ENCODE measurements at regions not wholly inside any gene's neighbourhood (a gene's known extent, or its start where the extent isn't known, plus 50 kb on each side); places are given as distances from the start of the nearest gene placed in this dataset.
A peak's percentile ranks its signal among the peaks of the same experiment; 100 is the strongest.
"Not testable (repeated sequence)": the region's sequence is repeated elsewhere in the genome, so short reads cannot be mapped to it uniquely, and the experiment has no call there.

- no peak overlapping the region for H3K4me3 ChIP-seq
- H3K27ac ChIP-seq = no peak overlapping the region
- no peaks in the 10 kb centered on the region for H3K9me3 ChIP-seq
- no peak overlapping the region for H3K4me2 ChIP-seq
- ATAC-seq = no peak
- 71% methylated on average over 6 of the region's 6 CpGs for WGBS (ENCODE audit: missing lambda C conversion rate)
- no peaks in the 10 kb centered on the region for H3K4me1 ChIP-seq
- TF ChIP-seq RFX5 (IDR thresholded peaks at IDR 0.05) = no peak
- TF ChIP-seq FOSB (CRISPR knock-in tag; IDR thresholded peaks at IDR 0.05) = no peak
- TF ChIP-seq JUNB (IDR thresholded peaks at IDR 0.05) = no peak
- TF ChIP-seq ZSCAN20 (CRISPR knock-in tag; IDR thresholded peaks at IDR 0.05) = no peak
- no peak for TF ChIP-seq NFE2L2 (conservative IDR thresholded peaks at IDR 0.05; ENCODE audit: low read length)
- TF ChIP-seq HOXB5 (CRISPR knock-in tag; IDR thresholded peaks at IDR 0.05) = no peak
- no peak for TF ChIP-seq HDAC2 (IDR thresholded peaks at IDR 0.05)
- TF ChIP-seq HMGXB4 (CRISPR knock-in tag; IDR thresholded peaks at IDR 0.05; ENCODE audit: borderline replicate concordance) = no peak
- peak; percentile 36 to 44; a peak in 2 of 4 replicates for TF ChIP-seq CEBPB (IDR thresholded peaks at IDR 0.05)
- ChIA-PET POLR2A (no interaction called here), CTCF (no interaction called here)
- FAIRE-seq = no peak
- no peak for DNase-seq (ENCODE audit: low read depth in 1 of 2, low spot score in 1 of 2)
Measured at GRCh38 chr4:120261117-120261516, 194.5 kb upstream of the MAD2L1 start.

GRCh38 chr4:120256112-120256775, 189.6 kb upstream of the MAD2L1 start:
- FAIRE-seq = not testable (repeated sequence)

GRCh38 chr4:120238277-120238973, 171.8 kb upstream of the MAD2L1 start:
- Histone ChIP-seq H3K9me3 (no peaks in the 10 kb centered on the region), H3K4me3 (no peak overlapping the region), H3K4me2 (no peak overlapping the region), H3K27ac (no peak overlapping the region), H3K4me1 (no peaks in the 10 kb centered on the region)
- ChIA-PET POLR2A (no interaction called here), CTCF (no interaction called here)
- TF ChIP-seq RAD21 (conservative IDR thresholded peaks at IDR 0.05 in 1 of 2, IDR thresholded peaks at IDR 0.05 in 1 of 2) (no peak), BCL3 (IDR thresholded peaks at IDR 0.05) (no peak), GATA3 (IDR thresholded peaks at IDR 0.05; ENCODE audit: borderline replicate concordance) (no peak), NR3C1 (IDR thresholded peaks at IDR 0.05) (no peak), FOXS1 (CRISPR knock-in tag; IDR thresholded peaks at IDR 0.05) (no peak), MAZ (IDR thresholded peaks at IDR 0.05; ENCODE audit: borderline replicate concordance, low read depth, low read length) (no peak), RFX5 (IDR thresholded peaks at IDR 0.05) (no peak)
- FAIRE-seq (no peak), DNase-seq (ENCODE audit: low read depth in 1 of 2, low spot score in 1 of 2) (no peak), ATAC-seq (no peak)
- 34% methylated on average over 5 of the region's 5 CpGs for WGBS (ENCODE audit: missing lambda C conversion rate)

More at GRCh38 chr4:120256112-120256775, 189.6 kb upstream of the MAD2L1 start:
- 38% methylated on average over 13 of the region's 28 CpGs for WGBS (ENCODE audit: missing lambda C conversion rate)
- H3K4me3 ChIP-seq; DNase-seq (ENCODE audit: low read depth in 1 of 2, low spot score in 1 of 2); ATAC-seq; CTCF ChIA-PET; H3K4me1 ChIP-seq; POLR2A ChIA-PET; H3K9me3 ChIP-seq; H3K27ac ChIP-seq; H3K4me2 ChIP-seq: not testable (repeated sequence)

GRCh38 chr4:120236873-120237272, 170.2 kb upstream of the MAD2L1 start:
- H3K4me1 ChIP-seq = no peaks in the 10 kb centered on the region
- H3K4me2 ChIP-seq = no peak overlapping the region
- H3K27ac ChIP-seq = no peak overlapping the region
- no peak for ATAC-seq
- ChIA-PET CTCF (no interaction called here), POLR2A (no interaction called here)
- no peak overlapping the region for H3K4me3 ChIP-seq
- no peak for FAIRE-seq
- no peak for DNase-seq (ENCODE audit: low read depth in 1 of 2, low spot score in 1 of 2)
- WGBS (ENCODE audit: missing lambda C conversion rate) = 36% methylated on average over 5 of the region's 5 CpGs
- H3K9me3 ChIP-seq = no peaks in the 10 kb centered on the region
- peak; percentile 78 for TF ChIP-seq MAFK (IDR thresholded peaks at IDR 0.05; ENCODE audit: partially characterized antibody)
- no peak for TF ChIP-seq CHD2 (IDR thresholded peaks at IDR 0.05; ENCODE audit: low read length, partially characterized antibody)
- TF ChIP-seq FOSB (CRISPR knock-in tag; IDR thresholded peaks at IDR 0.05) = no peak

All from A549 (cell line).